NOMO-1 treated with dmso at 0.1 percent for 144 hours (cell line): ENCODE measurements at regions not wholly inside any gene's neighbourhood (a gene's known extent, or its start where the extent isn't known, plus 50 kb on each side); places are given as distances from the start of the nearest gene placed in this dataset.
"Not testable (repeated sequence)": the region's sequence is repeated elsewhere in the genome, so short reads cannot be mapped to it uniquely, and the experiment has no call there.

ENCODE experiments used
- DNase-seq: peaks from one replicate; lab custom pipeline; 2025; ENCODE audit not compliant: unreplicated experiment; lab: John Stamatoyannopoulos, UW

- no peak for DNase-seq
These were observed 487.3 kb upstream of the NETO1 start for GRCh38 chr18:73355121-73355520.

GRCh38 chr18:73352546-73352945 lies 484.8 kb upstream of the NETO1 start:
- DNase-seq: no peak

- DNase-seq: no peak
These were observed 472.6 kb upstream of the NETO1 start for GRCh38 chr18:73340135-73340977.

- DNase-seq: no peak
These were observed 463.5 kb upstream of the NETO1 start for GRCh38 chr18:73331212-73331772.

- DNase-seq: not testable (repeated sequence)
These were observed 462.3 kb upstream of the NETO1 start for GRCh38 chr18:73330106-73330505.

- DNase-seq: not testable (repeated sequence)
These were observed 456.5 kb upstream of the NETO1 start for GRCh38 chr18:73324187-73324831.

GRCh38 chr18:73318739-73319479 lies 451.1 kb upstream of the NETO1 start:
- DNase-seq: no peak

- DNase-seq: no peak
These were observed 448.7 kb upstream of the NETO1 start for GRCh38 chr18:73316513-73316912.

GRCh38 chr18:73315381-73315780 lies 447.6 kb upstream of the NETO1 start:
- no peak for DNase-seq

- DNase-seq: no peak
These were observed 445.7 kb upstream of the NETO1 start for GRCh38 chr18:73313476-73313875.

GRCh38 chr18:73296686-73297085 lies 428.9 kb upstream of the NETO1 start:
- no peak for DNase-seq

- no peak for DNase-seq
These were observed 424.4 kb upstream of the NETO1 start for GRCh38 chr18:73292156-73292555.

GRCh38 chr18:73288813-73289212 lies 421.0 kb upstream of the NETO1 start:
- no peak for DNase-seq

- DNase-seq: no peak
These were observed 418.8 kb upstream of the NETO1 start for GRCh38 chr18:73286584-73286983.

GRCh38 chr18:73283788-73284187 lies 416.0 kb upstream of the NETO1 start:
- no peak for DNase-seq

GRCh38 chr18:73283032-73283431 lies 415.2 kb upstream of the NETO1 start:
- DNase-seq: no peak

- DNase-seq: no peak
These were observed 411.7 kb upstream of the NETO1 start for GRCh38 chr18:73279498-73279897.

- no peak for DNase-seq
These were observed 407.2 kb upstream of the NETO1 start for GRCh38 chr18:73274812-73275621.

GRCh38 chr18:73270920-73271634 lies 403.3 kb upstream of the NETO1 start:
- DNase-seq: no peak

GRCh38 chr18:73264562-73264921 lies 396.8 kb upstream of the NETO1 start:
- no peak for DNase-seq
